HepG2 (cell line): ENCODE measurements at regions not wholly inside any gene's neighbourhood (a gene's known extent, or its start where the extent isn't known, plus 50 kb on each side); places are given as distances from the start of the nearest gene placed in this dataset.

Experiments used
- ATAC-seq: fragments of 200-7000 bp; cut with Tn5 transposase; 3 replicates; pipeline ENCODE4 v1.9.1; 2020; ENCODE audit warnings: mild to moderate bottlenecking, moderate library complexity
- BruUV-seq: library from RNA; stranded (reverse); fragments of 400-500 nt; replicated peaks from 2 replicates; lab custom pipeline; 2021; lab: Mats Ljungman, UMichigan
- CTCF ChIA-PET: fragments of 300-600 bp; formaldehyde crosslinking; extraction: SDS; loops from one replicate; lab custom pipeline; 2021; ENCODE audit warnings: low total read pairs, inconsistent platforms, low intra/inter-chr PET ratio; lab: Yijun Ruan, JAX
- POLR2A ChIA-PET: fragments of 350-600 bp; sonication (Branson Sonifier 250); formaldehyde crosslinking; loops from one replicate; lab custom pipeline; 2020; ENCODE audit warnings: antibody characterized with exemption, inconsistent platforms; lab: Yijun Ruan, JAX
- DNase-seq: peaks from one replicate; pipeline ENCODE4 v3.0.0-alpha.2; 2015; ENCODE audit warnings: low spot score
- FAIRE-seq: peaks from 3 replicates; lab custom pipeline; 2011; peaks lifted over from hg19 to GRCh38; lab: Jason Lieb, UNC
- H2AFZ ChIP-seq: one replicate; pipeline ENCODE4 v1.6.1; 2011; ENCODE audit warnings: low read length, inconsistent platforms
- H3K27ac ChIP-seq: fragments of 300-600 bp; 3 replicates; pipeline ENCODE4 v1.8.0; 2011; ENCODE audit warnings: mixed run types, mild to moderate bottlenecking, mixed read lengths, low read length, inconsistent platforms; ENCODE audit not compliant: insufficient read depth; ENCODE audit errors: extremely low read length
- H3K27me3 ChIP-seq, 2 experiments: fragments of 200-600 bp in 1 of 2; 2 replicates in 1 of 2; 3 replicates in 1 of 2; pipeline versions ENCODE4 v1.6.0 to v1.8.0; 2011; ENCODE audit warnings: low read length in 2 of 2, mild to moderate bottlenecking in 2 of 2, moderate library complexity in 2 of 2, inconsistent platforms in 1 of 2; ENCODE audit not compliant: insufficient read depth in 2 of 2, control insufficient read depth in 1 of 2
- H3K36me3 ChIP-seq, 2 experiments: fragments of 200-600 bp in 1 of 2; replicated peaks in 1 of 2; 2 replicates in 1 of 2; 3 replicates in 1 of 2; pipeline versions ENCODE4 v1.5.1 to v1.8.0; 2011; ENCODE audit warnings: low read length in 2 of 2, inconsistent platforms in 1 of 2; ENCODE audit not compliant: insufficient read depth in 2 of 2, control insufficient read depth in 1 of 2
- H3K4me1 ChIP-seq: 2 replicates; pipeline ENCODE4 v1.5.1; 2012; ENCODE audit warnings: low read length, inconsistent platforms; ENCODE audit not compliant: insufficient read depth
- H3K4me2 ChIP-seq: 2 replicates; pipeline ENCODE4 v1.6.0; 2011; ENCODE audit warnings: low read depth, low read length, inconsistent platforms
- H3K4me3 ChIP-seq, 3 experiments: fragments of 200-600 bp in 1 of 3; sonication (generic), shearing (Covaris generic) in 1 of 3; replicated peaks in 1 of 3; 2 replicates each; pipeline ENCODE4 v1.5.1; 2011 to 2016; ENCODE audit warnings: low read length in 3 of 3, inconsistent platforms in 2 of 3, low read depth in 2 of 3, mild to moderate bottlenecking in 2 of 3, control low read depth in 1 of 3, mixed read lengths in 1 of 3; ENCODE audit not compliant: insufficient read depth in 1 of 3
- H3K79me2 ChIP-seq: one replicate; pipeline ENCODE4 v1.6.1; 2011; ENCODE audit warnings: low read length, inconsistent platforms; ENCODE audit not compliant: insufficient read depth
- H3K9ac ChIP-seq: 2 replicates; pipeline ENCODE4 v1.6.0; 2011; ENCODE audit warnings: mild to moderate bottlenecking, low read depth, low read length, inconsistent platforms; ENCODE audit not compliant: insufficient read depth
- H3K9me3 ChIP-seq: 2 replicates; pipeline ENCODE4 v1.5.1; 2012; ENCODE audit warnings: mild to moderate bottlenecking, low read length
- H4K20me1 ChIP-seq: 2 replicates; pipeline ENCODE4 v1.6.0; 2011; ENCODE audit warnings: inconsistent platforms, mild to moderate bottlenecking, low read length, moderate library complexity; ENCODE audit not compliant: insufficient read depth
- AHDC1 ChIP-seq: sonication (generic); formaldehyde crosslinking; IDR thresholded peaks from 2 replicates; pipeline ENCODE4 v1.5.1; 2020; ENCODE audit warnings: mild to moderate bottlenecking, missing genetic modification reagents, borderline replicate concordance
- BCL6 ChIP-seq: IDR thresholded peaks from 2 replicates; pipeline ENCODE4 v1.6.1; 2016; ENCODE audit warnings: missing genetic modification reagents, missing compliant biosample characterization
- DMAP1 ChIP-seq: IDR thresholded peaks from 2 replicates; pipeline ENCODE4 v1.6.1; 2016
- HHEX ChIP-seq: IDR thresholded peaks from 2 replicates; pipeline ENCODE4 v1.6.1; 2016; ENCODE audit warnings: control low read depth
- HMG20B ChIP-seq: conservative IDR thresholded peaks from 2 replicates; pipeline ENCODE4 v1.6.1; 2016; ENCODE audit warnings: missing genetic modification reagents, missing compliant biosample characterization
- KDM5A ChIP-seq: fragments of 200-600 bp; sonication (generic); IDR thresholded peaks from 2 replicates; pipeline ENCODE4 v1.7.0; 2018; ENCODE audit warnings: antibody characterized with exemption, mild to moderate bottlenecking, low read length, borderline replicate concordance
- MAFK ChIP-seq, 2 experiments: IDR thresholded peaks in 1 of 2; conservative IDR thresholded peaks in 1 of 2; 2 replicates each; pipeline ENCODE4 v1.6.1; 2011; ENCODE audit warnings: improper control_type of control experiment in 2 of 2, low read length in 2 of 2
- RORA ChIP-seq: sonication (generic); formaldehyde crosslinking; IDR thresholded peaks from 2 replicates; pipeline ENCODE4 v1.5.0; 2020; ENCODE audit warnings: mild to moderate bottlenecking, missing genetic modification reagents, moderate library complexity
- SP4 ChIP-seq: sonication (generic); formaldehyde crosslinking; IDR thresholded peaks from 2 replicates; pipeline ENCODE4 v1.8.1; 2023; ENCODE audit warnings: mild to moderate bottlenecking, missing genetic modification reagents
- TMF1 ChIP-seq: sonication (generic); formaldehyde crosslinking; IDR thresholded peaks from 2 replicates; pipeline ENCODE4 v1.8.1; 2022; ENCODE audit warnings: low read depth, missing genetic modification reagents
- TOE1 ChIP-seq: sonication (generic); formaldehyde crosslinking; IDR thresholded peaks from 2 replicates; pipeline ENCODE4 v1.4.0; 2020; ENCODE audit warnings: mild to moderate bottlenecking, missing genetic modification reagents
- ZFYVE20 ChIP-seq: sonication (generic); formaldehyde crosslinking; IDR thresholded peaks from 2 replicates; pipeline ENCODE4 v1.8.0; 2023; ENCODE audit warnings: low read depth, mild to moderate bottlenecking, moderate library complexity, missing genetic modification reagents, borderline replicate concordance
- ZNF251 ChIP-seq: sonication (generic); formaldehyde crosslinking; IDR thresholded peaks from 2 replicates; pipeline ENCODE4 v1.9.0; 2021; ENCODE audit warnings: mild to moderate bottlenecking, missing genetic modification reagents
- ZNF501 ChIP-seq: sonication (generic); formaldehyde crosslinking; IDR thresholded peaks from 2 replicates; pipeline ENCODE4 v1.5.1; 2020; ENCODE audit warnings: mild to moderate bottlenecking, moderate library complexity, missing genetic modification reagents
- ZNF713 ChIP-seq: sonication (generic); formaldehyde crosslinking; IDR thresholded peaks from 2 replicates; pipeline ENCODE4 v1.4.0; 2020; ENCODE audit warnings: mild to moderate bottlenecking, missing genetic modification reagents
- ZSCAN29 ChIP-seq: sonication (generic); formaldehyde crosslinking; conservative IDR thresholded peaks from 2 replicates; pipeline ENCODE4 v1.4.0; 2020; ENCODE audit warnings: mild to moderate bottlenecking, missing genetic modification reagents
- WGBS: methylation state at CpG from one replicate; pipeline ENCODE4 v1.1.6; 2017; ENCODE audit warnings: low lambda C conversion rate; 5-methylcytosine and 5-hydroxymethylcytosine counted together
- in situ Hi-C: cut with HindIII; loops from 2 replicates; pipeline ENCODE4 v1.10.0; 2017; ENCODE audit warnings: low pct_unique_long_range_greater_than_20kb; ENCODE audit not compliant: extremely low pct_ligation_motif_present
- intact Hi-C: fragments of 100-400 bp; cut with micrococcal nuclease; formaldehyde crosslinking; loops from one replicate; pipeline ENCODE4 v1.10.0; 2022; ENCODE audit not compliant: unreplicated experiment
- TF ChIP-seq, protein P1 (sequence below): sonication (generic); formaldehyde crosslinking; IDR thresholded peaks from 2 replicates; pipeline ENCODE4 v1.9.0; 2022; ENCODE audit warnings: low read depth, missing genetic modification reagents

- Histone ChIP-seq H3K4me2 (no peak overlapping the region), H3K9me3 (no peaks in the 10 kb centered on the region), H3K79me2 (no peaks in the 10 kb centered on the region), H3K9ac (no peak overlapping the region), H2AFZ (no peak overlapping the region), H3K4me3 (no peak overlapping the region), H3K27ac (no peak overlapping the region), H3K4me1 (no peaks in the 10 kb centered on the region), H3K36me3 (no peaks in the 10 kb centered on the region), H3K27me3 (no peaks in the 10 kb centered on the region), H4K20me1 (no peaks in the 10 kb centered on the region)
- no TSS peak for BruUV-seq
- in situ Hi-C loops (no loop called here), intact Hi-C loops (no loop called here)
- ChIA-PET CTCF (no interaction called here), POLR2A (no interaction called here)
- FAIRE-seq (no peak), DNase-seq (no peak), ATAC-seq (no peak)
- WGBS: 62% methylated on average over 3 of the region's 3 CpGs
- TF ChIP-seq KDM5A (no peak), MAFK (conservative IDR thresholded peaks at IDR 0.05 in 1 of 2, IDR thresholded peaks at IDR 0.05 in 1 of 2; ENCODE audit: low read length in 2 of 2) (no peak), SP4 (no peak), DMAP1 (CRISPR knock-in tag) (no peak), HHEX (CRISPR knock-in tag) (no peak), TOE1 (no peak), RORA (CRISPR knock-in tag) (no peak), ZSCAN29 (no peak), ZNF501 (CRISPR knock-in tag) (no peak), ZFYVE20 (no peak), HMG20B (CRISPR knock-in tag) (no peak), ZNF251 (CRISPR knock-in tag) (no peak), AHDC1 (no peak), TMF1 (CRISPR knock-in tag) (no peak), ZNF713 (CRISPR knock-in tag) (no peak), BCL6 (no peak)
- TF ChIP-seq, protein P1, sequence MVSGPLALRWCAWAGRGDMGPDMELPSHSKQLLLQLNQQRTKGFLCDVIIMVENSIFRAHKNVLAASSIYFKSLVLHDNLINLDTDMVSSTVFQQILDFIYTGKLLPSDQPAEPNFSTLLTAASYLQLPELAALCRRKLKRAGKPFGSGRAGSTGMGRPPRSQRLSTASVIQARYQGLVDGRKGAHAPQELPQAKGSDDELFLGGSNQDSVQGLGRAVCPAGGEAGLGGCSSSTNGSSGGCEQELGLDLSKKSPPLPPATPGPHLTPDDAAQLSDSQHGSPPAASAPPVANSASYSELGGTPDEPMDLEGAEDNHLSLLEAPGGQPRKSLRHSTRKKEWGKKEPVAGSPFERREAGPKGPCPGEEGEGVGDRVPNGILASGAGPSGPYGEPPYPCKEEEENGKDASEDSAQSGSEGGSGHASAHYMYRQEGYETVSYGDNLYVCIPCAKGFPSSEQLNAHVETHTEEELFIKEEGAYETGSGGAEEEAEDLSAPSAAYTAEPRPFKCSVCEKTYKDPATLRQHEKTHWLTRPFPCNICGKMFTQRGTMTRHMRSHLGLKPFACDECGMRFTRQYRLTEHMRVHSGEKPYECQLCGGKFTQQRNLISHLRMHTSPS (CRISPR knock-in tag): no peak
These were observed 678.0 kb upstream of the ZEB2 start for GRCh38 chr2:145197944-145198343.
